Sciatic nerve (tissue), 2 donors: ENCODE measurements at regions not wholly inside any gene's neighbourhood (a gene's known extent, or its start where the extent isn't known, plus 50 kb on each side); places are given as distances from the start of the nearest gene placed in this dataset.
"Not testable (repeated sequence)": the region's sequence is repeated elsewhere in the genome, so short reads cannot be mapped to it uniquely, and the experiment has no call there.

Source experiments
- ATAC-seq: fragments of 200-7000 bp; cut with Tn5 transposase; one replicate; pipeline ENCODE4 v1.9.1; 2020; ENCODE audit warnings: mild to moderate bottlenecking, moderate library complexity
- DNase-seq: peaks from one replicate; pipeline ENCODE4 v3.0.0-alpha.2; 2020; ENCODE audit warnings: low spot score
- intact Hi-C: fragments of 100-400 bp; cut with DNase I; formaldehyde crosslinking; loops from one replicate; pipeline ENCODE4 v1.14.2; 2022
- donor health status: DM: no; HTN: no; CAD: no.
- donor health status: DM: no; HTN: no; CAD: no.

- intact Hi-C loops = no loop called here
- DNase-seq (no peak), ATAC-seq (no peak)
Measured at GRCh38 chr9:24359046-24359445, 186.7 kb downstream of the IZUMO3 start.

GRCh38 chr9:24351973-24352372 is 193.7 kb downstream of the IZUMO3 start:
- no peak for ATAC-seq
- intact Hi-C loops = no loop called here

GRCh38 chr9:24351258-24351657 is 194.4 kb downstream of the IZUMO3 start:
- intact Hi-C loops = no loop called here
- no peak for DNase-seq
- no peak for ATAC-seq

More at GRCh38 chr9:24351973-24352372, 193.7 kb downstream of the IZUMO3 start:
- no peak for DNase-seq

- intact Hi-C loops = no loop called here
- DNase-seq (no peak), ATAC-seq (no peak)
Measured at GRCh38 chr9:24342457-24342856, 203.2 kb downstream of the IZUMO3 start.

- intact Hi-C loops = no loop called here
- DNase-seq (no peak), ATAC-seq (no peak)
Measured at GRCh38 chr9:24333629-24334028, 212.1 kb downstream of the IZUMO3 start.

GRCh38 chr9:24298912-24299311 is 246.8 kb downstream of the IZUMO3 start:
- intact Hi-C loops = no loop called here
- DNase-seq (no peak), ATAC-seq (no peak)

GRCh38 chr9:24297931-24298330 is 247.8 kb downstream of the IZUMO3 start:
- intact Hi-C loops = no loop called here
- no peak for ATAC-seq
- no peak for DNase-seq

GRCh38 chr9:24296124-24296523 is 249.6 kb downstream of the IZUMO3 start:
- ATAC-seq (no peak), DNase-seq (no peak)
- intact Hi-C loops = no loop called here

- DNase-seq = no peak
- ATAC-seq = no peak
- intact Hi-C loops = no loop called here
Measured at GRCh38 chr9:24293386-24293785, 252.3 kb downstream of the IZUMO3 start.

- ATAC-seq = no peak
- no peak for DNase-seq
- intact Hi-C loops = no loop called here
Measured at GRCh38 chr9:24286761-24287160, 258.9 kb downstream of the IZUMO3 start.

GRCh38 chr9:24258626-24259025 is 287.1 kb downstream of the IZUMO3 start:
- DNase-seq (no peak), ATAC-seq (no peak)
- intact Hi-C loops = no loop called here

- no peak for DNase-seq
- ATAC-seq = no peak
- intact Hi-C loops = no loop called here
Measured at GRCh38 chr9:24257726-24258125, 288.0 kb downstream of the IZUMO3 start.

GRCh38 chr9:24245988-24246387 is 299.7 kb downstream of the IZUMO3 start:
- intact Hi-C loops = no loop called here
- no peak for ATAC-seq
- DNase-seq = no peak

- ATAC-seq (no peak), DNase-seq (no peak)
- intact Hi-C loops = no loop called here
Measured at GRCh38 chr9:24242576-24242975, 303.1 kb downstream of the IZUMO3 start.

GRCh38 chr9:24218656-24219055 is 327.0 kb downstream of the IZUMO3 start:
- DNase-seq (no peak), ATAC-seq (no peak)
- intact Hi-C loops = no loop called here

GRCh38 chr9:24210641-24211040 is 335.1 kb downstream of the IZUMO3 start:
- ATAC-seq = no peak
- no peak for DNase-seq
- intact Hi-C loops = no loop called here

- intact Hi-C loops = no loop called here
- no peak for ATAC-seq
- DNase-seq = no peak
Measured at GRCh38 chr9:24189986-24190385, 355.7 kb downstream of the IZUMO3 start.

GRCh38 chr9:24180572-24180971 is 354.5 kb upstream of the ELAVL2 start:
- intact Hi-C loops, ATAC-seq, DNase-seq: not testable (repeated sequence)

GRCh38 chr9:24144796-24145195 is 318.8 kb upstream of the ELAVL2 start:
- no peak for DNase-seq
- ATAC-seq = no peak
- intact Hi-C loops = no loop called here

GRCh38 chr9:24135072-24135471 is 309.0 kb upstream of the ELAVL2 start:
- DNase-seq, ATAC-seq, intact Hi-C loops: not testable (repeated sequence)

GRCh38 chr9:24132244-24132643 is 306.2 kb upstream of the ELAVL2 start:
- ATAC-seq (no peak), DNase-seq (no peak)
- intact Hi-C loops = no loop called here

- DNase-seq = no peak
- ATAC-seq = no peak
- intact Hi-C loops = no loop called here
Measured at GRCh38 chr9:24127519-24127918, 301.5 kb upstream of the ELAVL2 start.
